CD4-positive, alpha-beta T cell treated with Interleukin-21 for 1 hour (primary cell): ENCODE measurements at regions not wholly inside any gene's neighbourhood (a gene's known extent, or its start where the extent isn't known, plus 50 kb on each side); places are given as distances from the start of the nearest gene placed in this dataset.

Experiments used
- DNase-seq: peaks from one replicate; pipeline ENCODE4 v3.0.0-alpha.2; 2020

GRCh38 chr2:207257251-207258250, 91.8 kb upstream of the KLF7 start:
- DNase-seq = no peak

- DNase-seq = no peak
These were observed 92.7 kb upstream of the KLF7 start for GRCh38 chr2:207258263-207258991.

GRCh38 chr2:207260021-207260420, 94.3 kb upstream of the KLF7 start:
- DNase-seq = no peak

- DNase-seq = no peak
These were observed 95.2 kb upstream of the KLF7 start for GRCh38 chr2:207260947-207261346.

GRCh38 chr2:207264310-207264709, 98.6 kb upstream of the KLF7 start:
- no peak for DNase-seq

- DNase-seq = no peak
These were observed 99.6 kb upstream of the KLF7 start for GRCh38 chr2:207265332-207265731.

GRCh38 chr2:207265869-207266268, 100.1 kb upstream of the KLF7 start:
- DNase-seq = no peak

- DNase-seq = no peak
These were observed 100.9 kb upstream of the KLF7 start for GRCh38 chr2:207266648-207267047.

GRCh38 chr2:207269038-207269437, 103.3 kb upstream of the KLF7 start:
- DNase-seq = no peak

GRCh38 chr2:207274530-207275189, 108.9 kb upstream of the KLF7 start:
- no peak for DNase-seq

- DNase-seq = no peak
These were observed 110.0 kb upstream of the KLF7 start for GRCh38 chr2:207275779-207276178.

- DNase-seq = no peak
These were observed 110.5 kb upstream of the KLF7 start for GRCh38 chr2:207276248-207276647.

- no peak for DNase-seq
These were observed 111.1 kb upstream of the KLF7 start for GRCh38 chr2:207276858-207277257.

GRCh38 chr2:207279520-207279919, 113.8 kb upstream of the KLF7 start:
- DNase-seq = no peak

GRCh38 chr2:207281436-207281835, 115.7 kb upstream of the KLF7 start:
- DNase-seq = no peak

- no peak for DNase-seq
These were observed 117.2 kb upstream of the KLF7 start for GRCh38 chr2:207282916-207283315.

- no peak for DNase-seq
These were observed 117.6 kb upstream of the KLF7 start for GRCh38 chr2:207283356-207283755.

- no peak for DNase-seq
These were observed 119.1 kb upstream of the KLF7 start for GRCh38 chr2:207284556-207285472.

- no peak for DNase-seq
These were observed 119.7 kb upstream of the KLF7 start for GRCh38 chr2:207285473-207285815.

- DNase-seq = no peak
These were observed 120.4 kb upstream of the KLF7 start for GRCh38 chr2:207286106-207286505.

GRCh38 chr2:207288628-207289027, 122.9 kb upstream of the KLF7 start:
- no peak for DNase-seq

GRCh38 chr2:207289295-207290018, 123.7 kb upstream of the KLF7 start:
- no peak for DNase-seq
